ENCODE measurements at regions not wholly inside any gene's neighbourhood (a gene's known extent, or its start where the extent isn't known, plus 50 kb on each side); places are given as distances from the start of the nearest gene placed in this dataset.

DNA sequence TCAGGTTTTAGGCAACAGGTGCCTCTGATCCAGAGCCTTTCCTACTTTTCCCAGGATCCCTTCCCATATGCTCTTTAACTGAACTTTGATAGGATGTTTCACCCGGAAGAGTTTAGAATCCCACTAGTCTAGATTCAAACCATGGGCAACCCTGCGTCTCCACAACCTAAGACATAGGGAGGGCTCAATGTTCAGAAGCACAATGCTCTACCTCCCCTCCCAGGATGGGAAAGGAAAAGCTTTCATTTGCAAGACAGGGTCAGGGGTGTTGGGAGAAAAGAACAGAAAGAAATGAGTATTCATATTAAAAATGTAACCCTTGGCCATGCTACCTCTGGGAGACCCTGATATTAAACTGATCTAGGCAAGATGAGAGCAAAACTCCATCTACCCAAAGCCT lies 230.4 kb downstream of the MREG start:
- no peak for TF ChIP-seq EZH2phosphoT487 (IDR thresholded peaks at IDR 0.05; ENCODE audit: insufficient read depth, low read depth)
- TF ChIP-seq EZH2 (IDR thresholded peaks at IDR 0.05; ENCODE audit: insufficient read depth, poor library complexity, severe bottlenecking): no peak
